SK-N-SH treated with all-trans-retinoic acid at 6 μM for 48 hours (cell line): ENCODE measurements at regions not wholly inside any gene's neighbourhood (a gene's known extent, or its start where the extent isn't known, plus 50 kb on each side); places are given as distances from the start of the nearest gene placed in this dataset.

Experiments used
- ARNTL ChIP-seq: fragments of 450-650 bp; formaldehyde crosslinking; IDR thresholded peaks from 2 replicates; pipeline ENCODE4 v1.5.0; 2020; ENCODE audit warnings: low read depth, mild to moderate bottlenecking, moderate library complexity, borderline replicate concordance
- CSDC2 ChIP-seq: fragments of 250-450 bp; sonication (Bioruptor Pico); IDR thresholded peaks from 2 replicates; pipeline ENCODE4 v1.5.0; 2020; ENCODE audit warnings: mild to moderate bottlenecking, moderate library complexity
- ZFP3 ChIP-seq: fragments of 250-450 bp; sonication (Bioruptor Pico); IDR thresholded peaks from 2 replicates; pipeline ENCODE4 v1.5.0; 2020; ENCODE audit warnings: mild to moderate bottlenecking, moderate library complexity
- ZFP30 ChIP-seq: fragments of 450-650 bp; formaldehyde crosslinking; IDR thresholded peaks from 2 replicates; pipeline ENCODE4 v1.5.0; 2022; ENCODE audit warnings: mild to moderate bottlenecking, moderate library complexity

- TF ChIP-seq ARNTL (CRISPR knock-in tag) (no peak), ZFP3 (CRISPR knock-in tag) (no peak), CSDC2 (CRISPR knock-in tag) (no peak), ZFP30 (no peak)
These were observed 58.7 kb upstream of the SPTBN1 start for GRCh38 chr2:54397426-54397825.
